Endothelial cell (in vitro differentiated cells): ENCODE measurements at regions not wholly inside any gene's neighbourhood (a gene's known extent, or its start where the extent isn't known, plus 50 kb on each side); places are given as distances from the start of the nearest gene placed in this dataset.

ENCODE experiments used
- DNase-seq: peaks from one replicate; pipeline ENCODE4 v3.0.0; 2021; ENCODE audit warnings: low spot score
- H3K27ac Mint-ChIP-seq: one replicate; pipeline ENCODE4 v1.8.0; 2021; ENCODE audit warnings: mixed read lengths, inconsistent platforms; ENCODE audit not compliant: unreplicated experiment
- H3K27me3 Mint-ChIP-seq: one replicate; pipeline ENCODE4 v1.8.0; 2021; ENCODE audit warnings: mild to moderate bottlenecking, moderate library complexity, mixed read lengths, inconsistent platforms; ENCODE audit not compliant: unreplicated experiment
- H3K36me3 Mint-ChIP-seq: one replicate; pipeline ENCODE4 v1.8.0; 2021; ENCODE audit warnings: mild to moderate bottlenecking, low read depth, mixed read lengths, inconsistent platforms; ENCODE audit not compliant: unreplicated experiment
- H3K4me1 Mint-ChIP-seq: one replicate; pipeline ENCODE4 v1.8.0; 2021; ENCODE audit warnings: mild to moderate bottlenecking, mixed read lengths, inconsistent platforms; ENCODE audit not compliant: unreplicated experiment
- H3K4me3 Mint-ChIP-seq: one replicate; pipeline ENCODE4 v1.8.0; 2021; ENCODE audit warnings: mild to moderate bottlenecking, mixed read lengths, inconsistent platforms; ENCODE audit not compliant: unreplicated experiment
- H3K9me3 Mint-ChIP-seq: one replicate; pipeline ENCODE4 v1.8.0; 2021; ENCODE audit warnings: mixed read lengths, inconsistent platforms; ENCODE audit not compliant: unreplicated experiment
- CTCF ChIP-seq: fragments of 200-600 bp; sonication (generic); IDR thresholded peaks from one replicate; pipeline ENCODE4 v1.5.0; 2021; ENCODE audit warnings: antibody characterized with exemption; ENCODE audit not compliant: unreplicated experiment

GRCh38 chr18:40752316-40752715, 1202.7 kb upstream of the PIK3C3 start:
- Mint-ChIP-seq H3K4me3 (no peak overlapping the region), H3K36me3 (no peaks in the 10 kb centered on the region), H3K27ac (no peak overlapping the region), H3K4me1 (no peaks in the 10 kb centered on the region), H3K9me3 (no peaks in the 10 kb centered on the region), H3K27me3 (no peaks in the 10 kb centered on the region)
- no peak for TF ChIP-seq CTCF
- DNase-seq: no peak

- TF ChIP-seq CTCF: no peak
- no peak overlapping the region for H3K27ac Mint-ChIP-seq
- no peaks in the 10 kb centered on the region for H3K36me3 Mint-ChIP-seq
- no peak for DNase-seq
- H3K27me3 Mint-ChIP-seq: no peaks in the 10 kb centered on the region
- no peaks in the 10 kb centered on the region for H3K9me3 Mint-ChIP-seq
- H3K4me3 Mint-ChIP-seq: no peak overlapping the region
- no peaks in the 10 kb centered on the region for H3K4me1 Mint-ChIP-seq
These were observed 1203.8 kb upstream of the PIK3C3 start for GRCh38 chr18:40751186-40751585.

GRCh38 chr18:40739029-40739428, 1216.0 kb upstream of the PIK3C3 start:
- Mint-ChIP-seq H3K27me3 (peaks cover 4% of the 10 kb centered on the region), H3K4me1 (no peaks in the 10 kb centered on the region), H3K36me3 (no peaks in the 10 kb centered on the region), H3K9me3 (no peaks in the 10 kb centered on the region), H3K4me3 (no peak overlapping the region), H3K27ac (no peak overlapping the region)
- TF ChIP-seq CTCF: no peak
- DNase-seq: no peak

- Mint-ChIP-seq H3K4me1 (no peaks in the 10 kb centered on the region), H3K27ac (no peak overlapping the region), H3K36me3 (no peaks in the 10 kb centered on the region), H3K27me3 (peaks cover 3% of the 10 kb centered on the region), H3K4me3 (no peak overlapping the region), H3K9me3 (no peaks in the 10 kb centered on the region)
- no peak for DNase-seq
- no peak for TF ChIP-seq CTCF
These were observed 1216.6 kb upstream of the PIK3C3 start for GRCh38 chr18:40738321-40738880.

GRCh38 chr18:40708726-40709125, 1246.3 kb upstream of the PIK3C3 start:
- DNase-seq: no peak
- Mint-ChIP-seq H3K27ac (no peak overlapping the region), H3K27me3 (no peaks in the 10 kb centered on the region), H3K36me3 (no peaks in the 10 kb centered on the region), H3K4me3 (no peak overlapping the region), H3K9me3 (no peaks in the 10 kb centered on the region), H3K4me1 (no peaks in the 10 kb centered on the region)
- TF ChIP-seq CTCF: no peak
